ENCODE measurements at regions not wholly inside any gene's neighbourhood (a gene's known extent, or its start where the extent isn't known, plus 50 kb on each side); places are given as distances from the start of the nearest gene placed in this dataset.
"Not testable (repeated sequence)": the region's sequence is repeated elsewhere in the genome, so short reads cannot be mapped to it uniquely, and the experiment has no call there.

GRCh38 chr1:207196135-207196534, 92.1 kb downstream of the C4BPA start:
- POLR2A ChIA-PET; H3K4me3 Mint-ChIP-seq; H3K27me3 Mint-ChIP-seq; H3K4me1 Mint-ChIP-seq (ENCODE audit: low read depth); H3K36me3 Mint-ChIP-seq; H3K27ac Mint-ChIP-seq; intact Hi-C loops (cut with micrococcal nuclease); DNase-seq; CTCF ChIA-PET: not testable (repeated sequence)
- peaks cover 17% of the 10 kb centered on the region for H3K9me3 Mint-ChIP-seq

- intact Hi-C loops (cut with micrococcal nuclease); H3K4me3 Mint-ChIP-seq; H3K27ac Mint-ChIP-seq; H3K36me3 Mint-ChIP-seq; DNase-seq; CTCF ChIA-PET; POLR2A ChIA-PET; H3K27me3 Mint-ChIP-seq; H3K4me1 Mint-ChIP-seq (ENCODE audit: low read depth): not testable (repeated sequence)
- peaks cover 28% of the 10 kb centered on the region for H3K9me3 Mint-ChIP-seq
Measured at GRCh38 chr1:207201534-207201933, 97.5 kb downstream of the C4BPA start.

GRCh38 chr1:207202480-207202879, 98.4 kb downstream of the C4BPA start:
- Mint-ChIP-seq H3K27ac (no peak overlapping the region), H3K27me3 (peaks cover 3% of the 10 kb centered on the region), H3K4me1 (ENCODE audit: low read depth) (peaks cover 4% of the 10 kb centered on the region), H3K9me3 (peaks cover 27% of the 10 kb centered on the region), H3K4me3 (no peak overlapping the region), H3K36me3 (peaks cover 5% of the 10 kb centered on the region)
- ChIA-PET POLR2A (no interaction called here), CTCF (interaction anchor here (0.5 to 0.6 kb wide), 2 partner anchors 21 to 202 kb away, joined by 4 to 5 read pairs; no protein-coding TSS in a partner anchor)
- intact Hi-C loops (cut with micrococcal nuclease), result no loop called here
- no peak for DNase-seq

GRCh38 chr1:207203541-207203940, 99.5 kb downstream of the C4BPA start:
- CTCF ChIA-PET, result no interaction called here
- intact Hi-C loops (cut with micrococcal nuclease), result no loop called here

GRCh38 chr1:207205614-207206061, 101.6 kb downstream of the C4BPA start:
- Mint-ChIP-seq H3K9me3 (peaks cover 30% of the 10 kb centered on the region), H3K4me3 (no peak overlapping the region), H3K27ac (no peak overlapping the region), H3K27me3 (peaks cover 1% of the 10 kb centered on the region), H3K36me3 (peaks cover 6% of the 10 kb centered on the region), H3K4me1 (ENCODE audit: low read depth) (peaks cover 4% of the 10 kb centered on the region)
- POLR2A ChIA-PET, result no interaction called here
- no peak for DNase-seq
- CTCF ChIA-PET, result no interaction called here
- intact Hi-C loops (cut with micrococcal nuclease), result no loop called here

More at GRCh38 chr1:207203541-207203940, 99.5 kb downstream of the C4BPA start:
- Mint-ChIP-seq H3K9me3 (peaks cover 31% of the 10 kb centered on the region), H3K27me3 (peaks cover 1% of the 10 kb centered on the region), H3K4me1 (ENCODE audit: low read depth) (peaks cover 4% of the 10 kb centered on the region), H3K36me3 (peaks cover 6% of the 10 kb centered on the region), H3K27ac (no peak overlapping the region), H3K4me3 (no peak overlapping the region)
- DNase-seq, result no peak
- POLR2A ChIA-PET, result no interaction called here

GRCh38 chr1:207208691-207209090, 104.7 kb downstream of the C4BPA start:
- POLR2A ChIA-PET; intact Hi-C loops (cut with micrococcal nuclease); H3K27ac Mint-ChIP-seq; CTCF ChIA-PET; DNase-seq; H3K36me3 Mint-ChIP-seq; H3K4me3 Mint-ChIP-seq; H3K27me3 Mint-ChIP-seq; H3K4me1 Mint-ChIP-seq (ENCODE audit: low read depth): not testable (repeated sequence)
- peaks cover 26% of the 10 kb centered on the region for H3K9me3 Mint-ChIP-seq

- intact Hi-C loops (cut with micrococcal nuclease), result no loop called here
- Mint-ChIP-seq H3K4me1 (ENCODE audit: low read depth) (peaks cover 4% of the 10 kb centered on the region), H3K4me3 (no peak overlapping the region), H3K27ac (no peak overlapping the region), H3K9me3 (peaks cover 15% of the 10 kb centered on the region), H3K36me3 (no peaks in the 10 kb centered on the region), H3K27me3 (peaks cover 4% of the 10 kb centered on the region)
- DNase-seq, result no peak
- ChIA-PET POLR2A (no interaction called here), CTCF (no interaction called here)
Measured at GRCh38 chr1:207214453-207214852, 107.0 kb upstream of the CD55 start.

- Mint-ChIP-seq H3K9me3 (peaks cover 10% of the 10 kb centered on the region), H3K4me3 (no peak overlapping the region), H3K27ac (no peak overlapping the region), H3K27me3 (peaks cover 4% of the 10 kb centered on the region), H3K36me3 (no peaks in the 10 kb centered on the region), H3K4me1 (ENCODE audit: low read depth) (peaks cover 4% of the 10 kb centered on the region)
- CTCF ChIA-PET, result no interaction called here
- intact Hi-C loops (cut with micrococcal nuclease), result no loop called here
- POLR2A ChIA-PET, result no interaction called here
- no peak for DNase-seq
Measured at GRCh38 chr1:207217778-207218511, 103.5 kb upstream of the CD55 start.

- intact Hi-C loops (cut with micrococcal nuclease), result no loop called here
- H3K4me3 Mint-ChIP-seq, result no peak overlapping the region
- ChIA-PET CTCF (no interaction called here), POLR2A (no interaction called here)
- peaks cover 4% of the 10 kb centered on the region for H3K4me1 Mint-ChIP-seq (ENCODE audit: low read depth)
- H3K27me3 Mint-ChIP-seq, result peaks cover 4% of the 10 kb centered on the region
- H3K9me3 Mint-ChIP-seq, result peaks cover 10% of the 10 kb centered on the region
- DNase-seq, result no peak
- H3K36me3 Mint-ChIP-seq, result no peaks in the 10 kb centered on the region
- H3K27ac Mint-ChIP-seq, result no peak overlapping the region
Measured at GRCh38 chr1:207218512-207219362, 102.7 kb upstream of the CD55 start.

GRCh38 chr1:207219979-207220889, 101.2 kb upstream of the CD55 start:
- H3K27ac Mint-ChIP-seq, result no peak overlapping the region
- H3K27me3 Mint-ChIP-seq, result peaks cover 4% of the 10 kb centered on the region
- POLR2A ChIA-PET, result no interaction called here
- no peaks in the 10 kb centered on the region for H3K9me3 Mint-ChIP-seq
- intact Hi-C loops (cut with micrococcal nuclease), result no loop called here
- no peak overlapping the region for H3K4me3 Mint-ChIP-seq
- no peak for DNase-seq
- peaks cover 2% of the 10 kb centered on the region for H3K36me3 Mint-ChIP-seq
- peaks cover 4% of the 10 kb centered on the region for H3K4me1 Mint-ChIP-seq (ENCODE audit: low read depth)
- CTCF ChIA-PET, result no interaction called here

GRCh38 chr1:207221934-207222351, 99.5 kb upstream of the CD55 start:
- no peak for DNase-seq
- Mint-ChIP-seq H3K27ac (no peak overlapping the region), H3K4me3 (no peak overlapping the region), H3K36me3 (peaks cover 2% of the 10 kb centered on the region), H3K9me3 (no peaks in the 10 kb centered on the region), H3K4me1 (ENCODE audit: low read depth) (peaks cover 4% of the 10 kb centered on the region), H3K27me3 (peaks cover 4% of the 10 kb centered on the region)
- ChIA-PET CTCF (interaction anchor here (0.9 kb wide), 1 partner anchor 183 kb away, joined by 3 read pairs; no protein-coding TSS in a partner anchor), POLR2A (no interaction called here)
- intact Hi-C loops (cut with micrococcal nuclease), result no loop called here

GRCh38 chr1:207223162-207223561, 98.3 kb upstream of the CD55 start:
- peaks cover 2% of the 10 kb centered on the region for H3K36me3 Mint-ChIP-seq
- H3K4me3 Mint-ChIP-seq, result no peak overlapping the region
- no peak overlapping the region for H3K27ac Mint-ChIP-seq
- no peak for DNase-seq
- ChIA-PET CTCF (no interaction called here), POLR2A (no interaction called here)
- H3K27me3 Mint-ChIP-seq, result peaks cover 4% of the 10 kb centered on the region
- H3K9me3 Mint-ChIP-seq, result no peaks in the 10 kb centered on the region
- intact Hi-C loops (cut with micrococcal nuclease), result no loop called here
- H3K4me1 Mint-ChIP-seq (ENCODE audit: low read depth), result peaks cover 3% of the 10 kb centered on the region

Data from activated CD4-positive, alpha-beta memory T cell treated with anti-CD3 and anti-CD28 coated beads for 36 hours (primary cell).